MCF 10A (cell line): ENCODE measurements at regions not wholly inside any gene's neighbourhood (a gene's known extent, or its start where the extent isn't known, plus 50 kb on each side); places are given as distances from the start of the nearest gene placed in this dataset.
"Not testable (repeated sequence)": the region's sequence is repeated elsewhere in the genome, so short reads cannot be mapped to it uniquely, and the experiment has no call there.

ENCODE experiments used
- BruUV-seq: library from RNA; stranded (reverse); fragments of 400-500 nt; replicated peaks from 2 replicates; lab custom pipeline; 2021; lab: Mats Ljungman, UMichigan
- CTCF ChIA-PET: fragments of 300-600 bp; sonication (Branson Sonifier 250); formaldehyde crosslinking; extraction: SDS; loops from one replicate; lab custom pipeline; 2021; ENCODE audit warnings: antibody characterized with exemption, inconsistent platforms; lab: Yijun Ruan, JAX
- POLR2A ChIA-PET: fragments of 300-600, 350-650 bp; sonication (Branson Sonifier 250); formaldehyde crosslinking; extraction: SDS; loops from one replicate; lab custom pipeline; 2020; ENCODE audit warnings: antibody characterized with exemption, inconsistent platforms; lab: Yijun Ruan, JAX
- DNase-seq: peaks from one replicate; pipeline ENCODE4 v3.0.0-alpha.2; 2018; ENCODE audit not compliant: unreplicated experiment
- H3K27ac Mint-ChIP-seq: one replicate; pipeline ENCODE4 v1.8.0; 2022; ENCODE audit warnings: mild to moderate bottlenecking, low read depth, mixed read lengths; ENCODE audit not compliant: unreplicated experiment
- H3K27me3 Mint-ChIP-seq: one replicate; pipeline ENCODE4 v1.8.0; 2022; ENCODE audit warnings: mixed read lengths; ENCODE audit not compliant: insufficient read depth, unreplicated experiment
- H3K36me3 Mint-ChIP-seq: one replicate; pipeline ENCODE4 v1.8.0; 2022; ENCODE audit warnings: mild to moderate bottlenecking, moderate library complexity, mixed read lengths; ENCODE audit not compliant: insufficient read depth, unreplicated experiment
- H3K4me1 Mint-ChIP-seq: one replicate; pipeline ENCODE4 v1.8.0; 2022; ENCODE audit warnings: mixed read lengths; ENCODE audit not compliant: insufficient read depth, unreplicated experiment
- H3K4me3 Mint-ChIP-seq: one replicate; pipeline ENCODE4 v1.8.0; 2022; ENCODE audit warnings: mild to moderate bottlenecking, moderate library complexity, mixed read lengths; ENCODE audit not compliant: unreplicated experiment
- H3K9me3 Mint-ChIP-seq: one replicate; pipeline ENCODE4 v1.8.0; 2022; ENCODE audit warnings: mixed read lengths; ENCODE audit not compliant: unreplicated experiment
- intact Hi-C: fragments of 100-400 bp; cut with micrococcal nuclease; formaldehyde crosslinking; loops from 2 replicates; pipeline ENCODE4 v1.14.1; 2022
- TF ChIP-seq, protein P1 (sequence below): fragments of 200-600 bp; IDR thresholded peaks from one replicate; pipeline ENCODE4 v1.8.0; 2022; ENCODE audit warnings: antibody characterized with exemption, mild to moderate bottlenecking; ENCODE audit not compliant: unreplicated experiment

DNA sequence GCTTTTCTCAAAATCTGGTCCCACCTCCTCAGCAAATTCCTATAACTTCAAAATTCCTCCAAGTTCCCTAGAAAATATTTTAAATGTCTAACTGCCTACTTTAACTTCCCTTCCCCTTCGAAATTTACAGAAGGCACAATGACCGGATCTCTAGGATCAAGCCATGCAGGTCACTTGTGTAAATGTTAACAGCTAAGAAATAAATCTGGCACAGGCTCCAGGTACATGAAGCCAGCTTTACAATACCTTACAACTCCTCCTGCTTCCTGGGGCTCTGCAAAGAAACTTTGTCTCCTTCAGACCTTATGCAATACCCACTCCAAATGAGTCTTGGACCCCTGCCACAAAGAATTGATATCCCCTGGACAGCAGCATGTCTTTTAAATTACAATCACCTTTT, 1164.2 kb downstream of the BRINP3 start:
- TF ChIP-seq, protein P1, sequence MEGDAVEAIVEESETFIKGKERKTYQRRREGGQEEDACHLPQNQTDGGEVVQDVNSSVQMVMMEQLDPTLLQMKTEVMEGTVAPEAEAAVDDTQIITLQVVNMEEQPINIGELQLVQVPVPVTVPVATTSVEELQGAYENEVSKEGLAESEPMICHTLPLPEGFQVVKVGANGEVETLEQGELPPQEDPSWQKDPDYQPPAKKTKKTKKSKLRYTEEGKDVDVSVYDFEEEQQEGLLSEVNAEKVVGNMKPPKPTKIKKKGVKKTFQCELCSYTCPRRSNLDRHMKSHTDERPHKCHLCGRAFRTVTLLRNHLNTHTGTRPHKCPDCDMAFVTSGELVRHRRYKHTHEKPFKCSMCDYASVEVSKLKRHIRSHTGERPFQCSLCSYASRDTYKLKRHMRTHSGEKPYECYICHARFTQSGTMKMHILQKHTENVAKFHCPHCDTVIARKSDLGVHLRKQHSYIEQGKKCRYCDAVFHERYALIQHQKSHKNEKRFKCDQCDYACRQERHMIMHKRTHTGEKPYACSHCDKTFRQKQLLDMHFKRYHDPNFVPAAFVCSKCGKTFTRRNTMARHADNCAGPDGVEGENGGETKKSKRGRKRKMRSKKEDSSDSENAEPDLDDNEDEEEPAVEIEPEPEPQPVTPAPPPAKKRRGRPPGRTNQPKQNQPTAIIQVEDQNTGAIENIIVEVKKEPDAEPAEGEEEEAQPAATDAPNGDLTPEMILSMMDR = no peak
- no peaks in the 10 kb centered on the region for H3K27me3 Mint-ChIP-seq
- H3K27ac Mint-ChIP-seq = peak overlapping the region; percentile 52
- POLR2A ChIA-PET = no interaction called here
- H3K4me1 Mint-ChIP-seq = no peaks in the 10 kb centered on the region
- no peaks in the 10 kb centered on the region for H3K36me3 Mint-ChIP-seq
- H3K9me3 Mint-ChIP-seq = no peaks in the 10 kb centered on the region
- no peak overlapping the region for H3K4me3 Mint-ChIP-seq
- intact Hi-C loops = no loop called here
- CTCF ChIA-PET = no interaction called here
- no peak for DNase-seq
- no TSS peak for BruUV-seq

DNA sequence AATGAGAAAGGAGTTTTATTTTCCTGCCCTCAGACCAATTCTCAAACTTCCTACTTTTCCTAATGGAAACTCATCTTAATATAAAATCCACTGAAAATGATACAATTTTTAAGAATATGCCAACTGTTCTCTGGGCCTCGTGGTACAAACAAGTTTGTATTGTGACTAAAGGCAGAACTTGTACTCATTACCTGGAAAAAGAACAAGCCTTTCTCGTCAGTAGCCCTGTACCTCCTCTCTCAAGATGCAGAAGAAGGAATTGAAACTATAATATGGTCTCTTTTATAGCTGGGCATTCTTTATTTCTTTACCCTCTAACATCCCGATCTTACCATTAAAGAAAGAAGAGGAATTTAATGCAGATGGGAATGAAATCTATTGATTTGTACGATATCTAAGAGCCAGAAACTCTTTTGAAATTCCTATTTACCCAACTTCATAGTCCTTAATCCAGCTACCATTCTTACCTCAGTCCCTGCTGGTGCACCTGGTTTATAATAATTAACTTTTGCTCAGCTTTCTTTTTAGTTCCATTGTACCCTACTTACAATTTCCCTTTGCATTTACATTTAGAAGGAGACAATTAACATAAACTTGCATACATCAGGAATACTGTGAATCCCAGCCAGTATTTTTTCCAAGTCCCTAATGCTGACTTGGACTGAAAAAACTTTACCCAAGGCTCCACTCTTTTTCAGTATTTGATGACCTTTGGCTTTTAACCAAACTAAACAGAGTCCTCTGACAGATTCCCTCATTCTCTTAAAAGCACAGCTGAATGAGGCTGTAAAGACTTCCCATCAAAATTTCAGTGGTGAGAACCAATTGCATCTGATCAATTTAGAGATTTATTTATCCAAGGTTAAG, 1162.4 kb downstream of the BRINP3 start:
- intact Hi-C loops = no loop called here
- POLR2A ChIA-PET = no interaction called here
- no peak for DNase-seq
- Mint-ChIP-seq H3K27me3 (no peaks in the 10 kb centered on the region), H3K9me3 (no peaks in the 10 kb centered on the region), H3K4me3 (no peak overlapping the region), H3K4me1 (no peaks in the 10 kb centered on the region), H3K36me3 (no peaks in the 10 kb centered on the region), H3K27ac (no peak overlapping the region)
- BruUV-seq = no TSS peak
- CTCF ChIA-PET = interaction anchor here (0.5 kb wide), 1 partner anchor 231 kb away, joined by 3 read pairs; no protein-coding TSS in a partner anchor
- TF ChIP-seq, protein P1 = no peak

DNA sequence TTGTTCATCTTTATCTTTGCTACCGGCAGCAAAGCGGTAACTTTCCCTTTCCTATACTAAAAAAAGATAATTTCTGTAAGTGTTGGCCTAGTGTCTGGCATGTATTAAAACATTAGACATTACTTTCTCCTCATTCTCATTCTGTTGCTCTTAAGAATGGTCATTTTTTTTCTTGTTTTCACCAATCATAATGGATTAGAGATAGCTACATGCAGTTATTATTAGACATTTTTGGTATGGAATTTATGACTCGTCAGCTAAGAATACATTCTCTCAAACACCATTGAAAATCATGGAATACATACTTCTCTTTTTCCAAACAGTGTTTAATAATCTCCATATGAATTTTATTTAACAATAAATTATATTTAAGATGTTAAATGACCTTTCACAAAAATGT, 1154.6 kb downstream of the BRINP3 start:
- peaks cover 6% of the 10 kb centered on the region for H3K9me3 Mint-ChIP-seq
- no peak overlapping the region for H3K4me3 Mint-ChIP-seq
- ChIA-PET CTCF (interaction anchor here (0.6 kb wide), 2 partner anchors 27 to 79 kb away, joined by 3 read pairs; no protein-coding TSS in a partner anchor), POLR2A (no interaction called here)
- TF ChIP-seq, protein P1 = no peak
- BruUV-seq = no TSS peak
- intact Hi-C loops = no loop called here
- H3K36me3 Mint-ChIP-seq = no peaks in the 10 kb centered on the region
- H3K4me1 Mint-ChIP-seq = no peaks in the 10 kb centered on the region
- DNase-seq = no peak
- H3K27ac Mint-ChIP-seq = no peak overlapping the region
- no peaks in the 10 kb centered on the region for H3K27me3 Mint-ChIP-seq

DNA sequence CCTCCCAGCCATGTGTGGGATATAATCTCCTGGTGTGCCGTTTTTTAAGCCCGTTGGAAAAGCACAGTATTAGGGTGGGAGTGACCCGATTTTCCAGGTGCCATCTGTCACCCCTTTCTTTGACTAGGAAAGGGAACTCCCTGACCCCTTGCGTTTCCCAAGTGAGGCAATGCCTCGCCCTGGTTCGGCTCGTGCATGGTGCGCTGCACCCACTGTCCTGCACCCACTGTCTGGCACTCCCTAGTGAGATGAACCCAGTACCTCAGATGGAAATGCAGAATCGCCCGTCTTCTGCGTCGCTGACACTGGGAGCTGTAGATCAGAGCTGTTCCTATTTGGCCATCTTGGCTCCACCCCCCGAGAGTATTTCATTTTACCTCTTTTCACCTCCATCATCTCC, 1146.6 kb downstream of the BRINP3 start:
- BruUV-seq, H3K4me1 Mint-ChIP-seq, DNase-seq, POLR2A ChIA-PET, intact Hi-C loops, H3K27me3 Mint-ChIP-seq, CTCF ChIA-PET, H3K36me3 Mint-ChIP-seq, H3K4me3 Mint-ChIP-seq, H3K27ac Mint-ChIP-seq: not testable (repeated sequence)
- H3K9me3 Mint-ChIP-seq = peaks cover 16% of the 10 kb centered on the region
